ENCODE measurements at regions not wholly inside any gene's neighbourhood (a gene's known extent, or its start where the extent isn't known, plus 50 kb on each side); places are given as distances from the start of the nearest gene placed in this dataset.
A peak's percentile ranks its signal among the peaks of the same experiment; 100 is the strongest.

GRCh38 chr10:78578929-78579328, 489.8 kb upstream of the ZMIZ1 start:
- intact Hi-C loops (cut with micrococcal nuclease; ENCODE audit: unreplicated experiment) = loop anchor here (5.0 kb wide), 1 partner anchor 862 kb away; no protein-coding TSS in a partner anchor
- no peak for DNase-seq
- Histone ChIP-seq H4K20me1 (ENCODE audit: insufficient read depth) (no peaks in the 10 kb centered on the region), H3F3A (ENCODE audit: insufficient read depth, low read depth) (no peaks in the 10 kb centered on the region), H3K36me3 (ENCODE audit: low read depth) (no peaks in the 10 kb centered on the region), H3K27ac (no peak overlapping the region), H3K4me1 (replicated peaks; ENCODE audit: insufficient read depth) (no peaks in the 10 kb centered on the region), H3K4me2 (no peak overlapping the region), H2AFZ (no peak overlapping the region), H3K9me3 (ENCODE audit: insufficient read depth, low read depth) (no peaks in the 10 kb centered on the region), H3K27me3 (ENCODE audit: insufficient read depth, low read depth) (0 out of 2 replicates have a peak, but pooled peaks cover 3% of the 10 kb centered on the region), H3K4me3 (no peak overlapping the region), H3K79me2 (ENCODE audit: low read depth) (no peaks in the 10 kb centered on the region), H3K9me2 (ENCODE audit: insufficient read depth) (no peaks in the 10 kb centered on the region)
- no peak for TF ChIP-seq CTCF (conservative IDR thresholded peaks at IDR 0.05)
- no TSS peak for BruUV-seq (replicated peaks)
- CTCF ChIA-PET = no interaction called here
- POLR2A ChIA-PET (ENCODE audit: unreplicated experiment) = no interaction called here

- Histone ChIP-seq H3K9me3 (ENCODE audit: insufficient read depth, low read depth) (no peaks in the 10 kb centered on the region), H3K79me2 (ENCODE audit: low read depth) (no peaks in the 10 kb centered on the region), H3K9me2 (ENCODE audit: insufficient read depth) (no peaks in the 10 kb centered on the region), H4K20me1 (ENCODE audit: insufficient read depth) (no peaks in the 10 kb centered on the region), H3K36me3 (ENCODE audit: low read depth) (no peaks in the 10 kb centered on the region), H3K4me2 (no peak overlapping the region), H3K27me3 (ENCODE audit: insufficient read depth, low read depth) (peaks cover 9% of the 10 kb centered on the region; the same call in 1 of the 2 replicates), H3K27ac (no peak overlapping the region), H3K4me1 (replicated peaks; ENCODE audit: insufficient read depth) (no peaks in the 10 kb centered on the region), H3F3A (ENCODE audit: insufficient read depth, low read depth) (no peaks in the 10 kb centered on the region), H2AFZ (no peak overlapping the region), H3K4me3 (no peak overlapping the region)
- DNase-seq = no peak
- intact Hi-C loops (cut with micrococcal nuclease; ENCODE audit: unreplicated experiment) = loop anchor here (5.0 kb wide), 1 partner anchor 862 kb away; no protein-coding TSS in a partner anchor
- no peak for TF ChIP-seq CTCF (conservative IDR thresholded peaks at IDR 0.05)
- no peak for TF ChIP-seq EZH2 (IDR thresholded peaks at IDR 0.05; ENCODE audit: low read depth)
- POLR2A ChIA-PET (ENCODE audit: unreplicated experiment) = interaction anchor here (0.6 kb wide), 1 partner anchor 537 kb away, joined by 3 read pairs; no protein-coding TSS in a partner anchor
- BruUV-seq (replicated peaks) = no TSS peak
- CTCF ChIA-PET = no interaction called here
These were observed 489.2 kb upstream of the ZMIZ1 start for GRCh38 chr10:78579576-78579975.

- Histone ChIP-seq H3K79me2 (ENCODE audit: low read depth) (no peaks in the 10 kb centered on the region), H3K4me2 (no peak overlapping the region), H3K27ac (no peak overlapping the region), H2AFZ (no peak overlapping the region), H3K27me3 (ENCODE audit: insufficient read depth, low read depth) (peaks cover 9% of the 10 kb centered on the region; the same call in 1 of the 2 replicates), H3K9me2 (ENCODE audit: insufficient read depth) (no peaks in the 10 kb centered on the region), H3K9me3 (ENCODE audit: insufficient read depth, low read depth) (no peaks in the 10 kb centered on the region), H3K36me3 (ENCODE audit: low read depth) (no peaks in the 10 kb centered on the region), H3K4me1 (replicated peaks; ENCODE audit: insufficient read depth) (no peaks in the 10 kb centered on the region), H4K20me1 (ENCODE audit: insufficient read depth) (no peaks in the 10 kb centered on the region), H3F3A (ENCODE audit: insufficient read depth, low read depth) (no peaks in the 10 kb centered on the region), H3K4me3 (no peak overlapping the region)
- ChIA-PET POLR2A (ENCODE audit: unreplicated experiment) (interaction anchor here (0.6 kb wide), 1 partner anchor 537 kb away, joined by 3 read pairs; no protein-coding TSS in a partner anchor), CTCF (no interaction called here)
- no TSS peak for BruUV-seq (replicated peaks)
- DNase-seq = peak in 1 of 2 experiments; percentile 38
- TF ChIP-seq CTCF (conservative IDR thresholded peaks at IDR 0.05) = no peak
- TF ChIP-seq EZH2 (IDR thresholded peaks at IDR 0.05; ENCODE audit: low read depth) = no peak
- intact Hi-C loops (cut with micrococcal nuclease; ENCODE audit: unreplicated experiment) = loop anchor here (5.0 kb wide), 1 partner anchor 863 kb away; no protein-coding TSS in a partner anchor
These were observed 488.8 kb upstream of the ZMIZ1 start for GRCh38 chr10:78579995-78580394.

Data from PC-9 (cell line).